Activated T-helper 2 cell treated with anti-CD3 and anti-CD28 coated beads, Interferon-gamma antibody, Interleukin-2, Interleukin-4, amounts not matched to agents 10 μg/mL and 5 μg/mL and 100 μg/mL, durations not matched to agents 14 hours and 24 hours and 36 hours (primary cell): ENCODE measurements at regions not wholly inside any gene's neighbourhood (a gene's known extent, or its start where the extent isn't known, plus 50 kb on each side); places are given as distances from the start of the nearest gene placed in this dataset.

Experiments used
- DNase-seq: peaks from one replicate; pipeline ENCODE4 v3.0.0; 2021; ENCODE audit warnings: low spot score
- H3K27ac Mint-ChIP-seq: one replicate; pipeline ENCODE4 v1.8.0; 2021; ENCODE audit warnings: mixed read lengths
- H3K27me3 Mint-ChIP-seq: one replicate; pipeline ENCODE4 v1.8.0; 2021; ENCODE audit warnings: low read depth, mixed read lengths
- H3K36me3 Mint-ChIP-seq: one replicate; pipeline ENCODE4 v1.8.0; 2021; ENCODE audit warnings: low read depth, mixed read lengths
- H3K4me1 Mint-ChIP-seq: one replicate; pipeline ENCODE4 v1.8.0; 2021; ENCODE audit warnings: low read depth, mixed read lengths
- H3K4me3 Mint-ChIP-seq: one replicate; pipeline ENCODE4 v1.8.0; 2021; ENCODE audit warnings: low read depth, mild to moderate bottlenecking, moderate library complexity, mixed read lengths
- H3K9me3 Mint-ChIP-seq: one replicate; pipeline ENCODE4 v1.8.0; 2021; ENCODE audit warnings: mixed read lengths
- intact Hi-C: fragments of 100-400 bp; cut with micrococcal nuclease; formaldehyde crosslinking; loops from one replicate; pipeline ENCODE4 v1.15.1; 2023

DNA sequence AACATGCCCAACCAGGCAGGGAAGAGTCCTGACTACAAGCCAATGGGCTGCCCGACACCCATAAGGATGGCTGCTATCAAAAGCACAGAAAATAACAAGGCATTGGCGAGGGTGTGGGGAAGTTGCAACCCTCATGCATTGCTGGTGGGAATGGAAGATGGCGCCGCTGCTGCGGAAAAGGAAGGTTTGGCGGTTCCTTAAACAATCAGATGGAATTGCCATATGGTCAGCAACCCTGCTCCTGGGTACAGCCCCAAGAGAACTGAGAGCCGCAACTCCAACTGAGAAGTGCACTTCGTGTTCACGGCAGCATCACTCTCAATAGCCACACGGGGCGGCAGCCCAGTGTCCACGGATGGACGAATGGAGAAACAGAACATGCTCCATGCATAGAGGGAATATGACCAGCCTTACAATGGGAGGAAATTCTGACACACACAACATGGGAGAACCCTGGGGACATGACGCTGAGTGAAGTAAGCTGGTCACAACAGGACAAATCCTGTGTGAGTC, 193.3 kb downstream of the RBFOX3 start:
- DNase-seq, result no peak
- intact Hi-C loops, result no loop called here
- no peaks in the 10 kb centered on the region for H3K27me3 Mint-ChIP-seq
- peaks cover 2% of the 10 kb centered on the region for H3K4me1 Mint-ChIP-seq
- H3K36me3 Mint-ChIP-seq, result no peaks in the 10 kb centered on the region
- no peak overlapping the region for H3K27ac Mint-ChIP-seq
- H3K9me3 Mint-ChIP-seq, result no peaks in the 10 kb centered on the region
- H3K4me3 Mint-ChIP-seq, result no peak overlapping the region

DNA sequence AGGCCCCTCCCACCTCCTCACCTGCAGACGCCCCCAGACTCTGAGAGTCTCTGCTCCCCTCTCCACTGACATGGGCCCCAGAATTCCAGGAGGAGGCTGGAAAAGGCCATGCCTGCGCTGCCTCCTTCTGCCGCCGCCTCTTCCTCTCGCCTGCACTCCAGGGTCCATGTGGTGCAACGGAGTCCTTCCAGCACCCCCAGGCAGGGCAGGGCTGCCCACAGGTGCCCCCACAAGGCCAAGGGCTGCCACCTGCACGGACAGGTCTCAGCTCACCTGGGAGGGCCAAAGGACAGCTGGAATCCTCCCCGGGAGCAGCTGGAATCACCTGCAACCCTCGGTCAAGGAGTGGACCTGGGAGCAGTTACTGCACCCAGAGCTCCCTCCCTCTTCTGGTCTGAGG, 194.9 kb downstream of the RBFOX3 start:
- no peak overlapping the region for H3K4me3 Mint-ChIP-seq
- DNase-seq, result no peak
- H3K4me1 Mint-ChIP-seq, result peaks cover 2% of the 10 kb centered on the region
- H3K36me3 Mint-ChIP-seq, result no peaks in the 10 kb centered on the region
- H3K27ac Mint-ChIP-seq, result no peak overlapping the region
- H3K27me3 Mint-ChIP-seq, result no peaks in the 10 kb centered on the region
- H3K9me3 Mint-ChIP-seq, result no peaks in the 10 kb centered on the region
- intact Hi-C loops, result no loop called here

DNA sequence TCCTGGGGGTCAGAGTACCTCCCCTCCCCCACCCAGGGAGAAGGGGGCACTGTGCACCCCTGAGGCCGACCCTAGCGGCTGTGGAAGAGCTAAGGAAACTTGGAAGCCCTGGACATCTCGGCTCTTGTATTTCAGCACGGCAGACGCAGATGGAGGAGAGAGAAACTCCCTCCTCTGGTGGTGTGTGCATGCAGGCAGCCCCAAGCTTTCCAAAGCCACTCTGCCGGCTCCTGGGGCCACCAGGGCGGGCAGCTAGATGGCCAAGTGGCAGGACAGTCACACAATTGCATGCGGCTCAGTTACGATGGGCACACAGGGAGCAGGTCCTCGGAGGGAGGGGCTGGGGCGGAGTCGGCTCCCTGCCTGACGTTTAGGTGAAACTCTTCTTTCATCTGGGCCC, 195.5 kb downstream of the RBFOX3 start:
- no peaks in the 10 kb centered on the region for H3K36me3 Mint-ChIP-seq
- no peak for DNase-seq
- intact Hi-C loops, result no loop called here
- H3K9me3 Mint-ChIP-seq, result no peaks in the 10 kb centered on the region
- H3K4me1 Mint-ChIP-seq, result peaks cover 2% of the 10 kb centered on the region
- H3K27ac Mint-ChIP-seq, result no peak overlapping the region
- H3K4me3 Mint-ChIP-seq, result no peak overlapping the region
- no peaks in the 10 kb centered on the region for H3K27me3 Mint-ChIP-seq

DNA sequence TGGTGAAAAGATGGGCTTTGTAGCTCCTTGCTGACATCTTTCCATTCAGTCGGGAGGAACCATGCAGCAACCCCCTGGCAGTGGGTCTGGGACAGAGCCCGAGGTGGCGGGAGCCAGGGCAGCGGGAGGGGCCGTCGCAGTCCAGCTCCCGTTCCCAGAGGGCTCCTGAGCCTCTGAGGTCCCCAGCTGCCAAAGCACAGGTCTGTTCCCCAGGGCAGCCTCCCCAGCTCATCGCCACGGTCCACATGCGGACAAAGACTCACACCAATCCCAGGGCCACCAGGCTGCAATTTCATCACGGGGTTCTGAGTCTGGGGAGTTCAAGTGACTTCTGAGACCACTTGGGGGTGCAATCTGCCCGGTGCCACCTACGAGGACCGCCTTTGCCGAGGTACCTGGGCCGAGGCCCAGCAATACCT, 196.0 kb downstream of the RBFOX3 start:
- no peaks in the 10 kb centered on the region for H3K4me1 Mint-ChIP-seq
- no peak overlapping the region for H3K27ac Mint-ChIP-seq
- no peak overlapping the region for H3K4me3 Mint-ChIP-seq
- no peaks in the 10 kb centered on the region for H3K36me3 Mint-ChIP-seq
- no peak for DNase-seq
- intact Hi-C loops, result no loop called here
- H3K27me3 Mint-ChIP-seq, result no peaks in the 10 kb centered on the region
- H3K9me3 Mint-ChIP-seq, result no peaks in the 10 kb centered on the region

DNA sequence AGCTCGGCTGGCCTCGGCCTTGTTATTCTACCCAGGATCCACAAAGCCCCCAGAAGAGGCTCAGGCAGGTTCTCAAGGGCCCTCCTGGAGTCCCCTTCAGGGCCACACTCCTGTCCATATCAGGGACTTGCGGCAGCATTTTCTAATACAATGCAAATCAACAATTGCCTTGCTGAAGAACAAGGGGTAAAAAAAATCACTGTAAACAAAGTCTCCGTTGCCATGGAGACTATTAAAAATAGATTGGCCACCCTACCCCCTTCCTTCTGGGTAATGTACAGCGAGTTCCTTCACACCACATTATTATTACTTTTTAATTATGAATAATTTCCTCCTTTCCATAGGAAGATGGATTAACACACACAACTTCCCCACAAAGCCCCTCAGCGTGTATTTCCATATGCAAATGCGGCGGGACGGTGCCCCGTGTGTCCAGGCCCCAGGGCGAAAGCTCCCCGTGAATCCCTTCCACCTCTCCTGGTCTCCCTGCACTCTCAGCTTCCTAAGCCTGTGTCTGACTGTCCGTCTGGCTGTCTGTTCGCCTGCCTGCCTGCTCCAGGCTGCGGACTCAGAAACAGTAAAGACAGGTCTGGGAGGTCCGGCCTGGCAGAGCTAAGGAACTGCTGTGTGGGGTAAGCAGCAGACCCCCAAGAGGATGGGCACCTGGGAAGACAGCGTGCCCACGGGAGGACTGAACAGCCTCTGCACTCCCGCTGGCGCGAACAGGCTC, 196.6 kb downstream of the RBFOX3 start:
- DNase-seq, result no peak
- Mint-ChIP-seq H3K4me1 (no peaks in the 10 kb centered on the region), H3K27ac (no peak overlapping the region), H3K36me3 (no peaks in the 10 kb centered on the region), H3K4me3 (no peak overlapping the region), H3K27me3 (no peaks in the 10 kb centered on the region), H3K9me3 (no peaks in the 10 kb centered on the region)
- intact Hi-C loops, result no loop called here

DNA sequence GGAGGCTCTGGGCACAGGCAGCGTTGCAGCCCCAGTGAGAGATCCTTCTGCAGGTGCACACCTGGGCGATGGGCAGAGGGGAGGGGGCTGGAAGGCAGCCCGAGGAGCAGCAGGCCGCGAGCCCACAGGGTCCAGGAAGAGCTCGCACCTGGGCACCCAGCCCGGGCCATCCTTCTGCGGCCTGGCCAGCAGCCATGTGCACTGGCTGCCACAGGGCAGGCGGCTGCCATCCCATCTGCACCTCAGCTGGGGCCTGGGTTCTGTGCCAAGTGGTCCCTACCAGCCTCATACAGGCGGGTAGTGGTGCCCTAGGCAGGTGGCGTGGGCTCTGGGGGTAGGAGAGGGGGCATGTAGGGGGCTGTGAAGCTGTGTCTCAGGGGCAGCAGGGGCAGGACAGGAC, 197.2 kb downstream of the RBFOX3 start:
- no peaks in the 10 kb centered on the region for H3K4me1 Mint-ChIP-seq
- H3K4me3 Mint-ChIP-seq, result no peak overlapping the region
- H3K36me3 Mint-ChIP-seq, result no peaks in the 10 kb centered on the region
- DNase-seq, result no peak
- H3K27me3 Mint-ChIP-seq, result no peaks in the 10 kb centered on the region
- H3K27ac Mint-ChIP-seq, result no peak overlapping the region
- H3K9me3 Mint-ChIP-seq, result no peaks in the 10 kb centered on the region
- intact Hi-C loops, result no loop called here

DNA sequence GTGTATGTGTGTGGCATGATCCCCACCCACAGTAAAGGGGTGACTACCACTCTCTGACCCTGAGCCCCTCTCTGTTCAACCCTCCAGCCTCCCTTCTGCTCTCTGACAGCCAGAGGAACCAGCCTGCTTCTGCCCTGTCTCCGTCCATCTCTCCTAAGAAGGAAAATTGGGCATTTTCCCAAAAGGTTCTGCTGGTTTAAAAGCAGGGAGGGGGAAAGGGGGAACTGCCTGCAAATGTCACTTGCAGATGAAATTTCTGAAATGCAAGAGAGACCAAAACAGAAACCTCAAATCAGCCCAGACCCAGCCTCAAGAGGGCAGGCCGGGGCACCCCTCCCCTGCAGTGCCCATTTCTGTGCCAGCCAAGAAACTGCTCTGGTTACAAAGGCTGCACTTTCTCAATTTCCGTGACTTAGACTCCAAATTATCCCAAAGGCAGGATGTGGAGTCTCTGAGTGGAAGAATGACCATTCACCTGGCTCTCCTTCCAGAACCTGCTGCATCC, 197.9 kb downstream of the RBFOX3 start:
- H3K27ac Mint-ChIP-seq, result no peak overlapping the region
- no peaks in the 10 kb centered on the region for H3K9me3 Mint-ChIP-seq
- H3K4me1 Mint-ChIP-seq, result no peaks in the 10 kb centered on the region
- no peak for DNase-seq
- peaks cover 3% of the 10 kb centered on the region for H3K27me3 Mint-ChIP-seq
- intact Hi-C loops, result no loop called here
- no peaks in the 10 kb centered on the region for H3K36me3 Mint-ChIP-seq
- H3K4me3 Mint-ChIP-seq, result no peak overlapping the region

DNA sequence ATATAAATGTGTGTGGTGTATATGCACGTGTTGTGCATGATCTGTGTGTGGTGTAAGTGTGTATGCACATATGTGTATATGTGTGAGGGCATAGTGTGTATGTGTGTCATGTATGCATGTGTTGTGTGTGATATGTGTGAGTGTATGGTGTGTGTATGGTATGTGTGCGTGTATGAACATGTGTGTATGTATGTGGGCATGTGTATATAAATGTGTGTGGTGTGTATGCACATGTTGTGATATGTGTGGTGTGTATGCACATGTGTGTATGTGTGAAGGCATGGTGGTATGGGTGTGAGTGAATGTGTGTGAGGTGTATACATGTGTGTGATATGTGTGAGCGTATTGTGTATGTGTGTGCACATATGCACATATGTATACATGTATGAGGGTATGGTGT, 198.7 kb downstream of the RBFOX3 start:
- H3K27ac Mint-ChIP-seq, result no peak overlapping the region
- H3K27me3 Mint-ChIP-seq, result peaks cover 9% of the 10 kb centered on the region
- H3K36me3 Mint-ChIP-seq, result no peaks in the 10 kb centered on the region
- no peak overlapping the region for H3K4me3 Mint-ChIP-seq
- no peaks in the 10 kb centered on the region for H3K9me3 Mint-ChIP-seq
- no peak for DNase-seq
- intact Hi-C loops, result no loop called here
- no peaks in the 10 kb centered on the region for H3K4me1 Mint-ChIP-seq

DNA sequence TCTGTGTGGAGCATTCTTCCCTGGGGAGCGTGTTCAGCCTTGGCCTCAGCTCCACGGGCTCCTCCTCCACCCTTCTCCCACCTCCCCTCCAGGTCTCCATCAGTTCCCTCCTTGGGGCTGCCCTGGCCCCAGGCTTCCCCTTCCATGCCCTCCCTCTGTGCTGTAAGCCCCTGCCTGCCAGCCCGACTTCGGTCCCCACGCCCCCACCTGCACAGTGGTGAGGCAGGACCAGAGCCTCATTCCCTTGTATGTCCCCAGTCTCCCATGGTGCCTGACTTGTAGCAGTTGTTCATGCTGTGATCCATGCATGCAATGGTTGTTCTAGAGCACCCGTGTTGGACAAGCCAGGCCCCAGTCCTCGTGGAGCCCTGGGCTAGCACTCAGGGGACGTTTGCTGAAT, 199.4 kb downstream of the RBFOX3 start:
- Mint-ChIP-seq H3K4me1 (no peaks in the 10 kb centered on the region), H3K27ac (no peak overlapping the region), H3K27me3 (peaks cover 13% of the 10 kb centered on the region), H3K4me3 (no peak overlapping the region), H3K9me3 (no peaks in the 10 kb centered on the region), H3K36me3 (no peaks in the 10 kb centered on the region)
- intact Hi-C loops, result no loop called here
- DNase-seq, result no peak

DNA sequence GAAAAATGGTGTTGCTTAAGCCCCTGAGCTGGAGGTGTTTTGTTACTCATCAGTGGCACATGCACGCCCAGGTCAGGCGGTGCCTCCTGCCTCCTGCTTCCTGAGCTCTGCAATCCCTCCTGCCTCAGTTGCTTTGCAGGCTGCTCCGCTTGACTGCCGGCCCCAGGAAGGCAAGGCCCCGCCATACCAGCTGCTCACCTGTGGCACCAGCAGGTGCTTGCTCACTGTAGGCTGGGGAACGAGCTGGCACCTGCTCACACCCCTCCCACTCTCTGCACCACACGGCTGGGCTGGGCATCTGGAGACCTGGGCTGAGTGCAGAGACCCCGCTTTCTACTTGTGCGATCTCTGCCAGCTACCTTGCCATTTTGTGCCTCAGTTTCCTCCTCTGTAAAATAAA, 200.2 kb downstream of the RBFOX3 start:
- DNase-seq, result no peak
- no peaks in the 10 kb centered on the region for H3K9me3 Mint-ChIP-seq
- H3K4me1 Mint-ChIP-seq, result no peaks in the 10 kb centered on the region
- H3K27me3 Mint-ChIP-seq, result peaks cover 20% of the 10 kb centered on the region
- no peak overlapping the region for H3K4me3 Mint-ChIP-seq
- H3K36me3 Mint-ChIP-seq, result no peaks in the 10 kb centered on the region
- intact Hi-C loops, result no loop called here
- H3K27ac Mint-ChIP-seq, result no peak overlapping the region

DNA sequence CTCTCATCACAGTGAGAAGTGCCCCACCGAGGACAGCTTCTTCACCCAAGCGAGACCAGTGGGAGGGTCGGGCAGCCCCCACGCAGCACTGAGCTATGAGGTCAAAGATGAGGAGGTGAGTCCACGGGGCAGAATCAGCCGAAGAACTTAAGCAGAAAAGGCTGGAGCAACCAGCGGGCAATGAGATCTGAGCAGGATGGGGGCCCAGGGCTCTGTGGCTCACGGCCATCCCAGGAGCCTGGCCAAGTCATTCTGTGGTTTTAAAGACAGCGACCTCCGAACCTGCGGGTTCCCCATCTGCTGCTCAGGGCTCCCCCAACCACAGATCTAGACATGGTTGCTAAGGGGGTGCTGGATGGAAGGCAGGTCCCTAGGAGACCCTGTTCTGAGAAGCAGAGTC, 202.6 kb downstream of the RBFOX3 start:
- Mint-ChIP-seq H3K27me3 (peaks cover 21% of the 10 kb centered on the region), H3K36me3 (no peaks in the 10 kb centered on the region), H3K9me3 (no peaks in the 10 kb centered on the region), H3K27ac (no peak overlapping the region), H3K4me3 (no peak overlapping the region), H3K4me1 (no peaks in the 10 kb centered on the region)
- intact Hi-C loops, result no loop called here
- no peak for DNase-seq

DNA sequence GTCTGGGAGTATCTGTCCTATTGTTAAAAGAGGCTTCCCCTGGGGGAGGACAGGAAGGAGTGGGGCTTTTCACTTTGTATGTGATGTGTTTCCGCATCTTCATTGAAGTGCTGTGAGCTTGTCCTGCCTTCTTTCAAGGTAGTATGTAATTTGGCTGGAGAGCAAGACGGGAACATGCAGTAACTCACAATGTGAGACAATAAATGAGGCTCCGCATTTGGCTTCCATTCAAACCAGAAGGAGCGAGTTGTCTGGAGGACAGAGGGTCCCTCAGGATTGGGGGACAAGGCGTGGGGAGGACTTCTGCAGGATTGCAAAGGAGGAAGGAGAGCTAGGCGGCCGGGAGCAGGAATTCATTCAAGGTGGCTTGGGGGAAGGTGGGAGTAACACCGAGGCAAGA, 203.5 kb downstream of the RBFOX3 start:
- intact Hi-C loops, result no loop called here
- Mint-ChIP-seq H3K36me3 (no peaks in the 10 kb centered on the region), H3K4me1 (no peaks in the 10 kb centered on the region), H3K27ac (no peak overlapping the region), H3K27me3 (peaks cover 21% of the 10 kb centered on the region), H3K9me3 (no peaks in the 10 kb centered on the region), H3K4me3 (no peak overlapping the region)
- DNase-seq, result no peak

DNA sequence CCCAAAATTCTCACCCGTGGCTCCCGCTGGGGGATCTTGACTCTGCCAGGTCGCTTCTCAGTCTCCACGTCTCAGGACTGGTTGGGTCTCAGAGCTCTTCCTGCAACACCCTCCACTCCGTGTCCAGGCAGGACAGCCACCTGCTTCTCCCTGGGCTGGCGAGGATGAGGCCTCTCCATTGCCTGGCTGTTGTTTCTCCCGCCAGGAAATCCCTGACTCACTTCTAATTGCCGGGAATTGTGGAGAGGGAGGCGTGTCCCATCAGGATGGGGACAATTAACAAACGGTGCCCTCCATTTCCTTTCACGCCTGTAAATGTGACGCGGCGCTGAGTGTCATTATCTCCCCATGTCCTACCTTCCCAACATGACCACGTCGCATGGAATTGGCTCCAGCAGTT, 204.5 kb downstream of the RBFOX3 start:
- H3K36me3 Mint-ChIP-seq, result no peaks in the 10 kb centered on the region
- no peak overlapping the region for H3K27ac Mint-ChIP-seq
- intact Hi-C loops, result no loop called here
- H3K4me3 Mint-ChIP-seq, result no peak overlapping the region
- no peak for DNase-seq
- H3K27me3 Mint-ChIP-seq, result peaks cover 27% of the 10 kb centered on the region
- H3K4me1 Mint-ChIP-seq, result peaks cover 2% of the 10 kb centered on the region
- H3K9me3 Mint-ChIP-seq, result no peaks in the 10 kb centered on the region
